ACHN (cell line): ENCODE measurements at regions not wholly inside any gene's neighbourhood (a gene's known extent, or its start where the extent isn't known, plus 50 kb on each side); places are given as distances from the start of the nearest gene placed in this dataset.

Experiments
- DNase-seq: peaks from one replicate; pipeline ENCODE4 v3.0.0-alpha.2; 2015
- in situ Hi-C: cut with HindIII; loops from 2 replicates; pipeline ENCODE4 v1.10.0; 2017; ENCODE audit warnings: low sequenced_read_pairs, low pct_ligation_motif_present, low pct_unique_long_range_greater_than_20kb

GRCh38 chr15:101590785-101591184 is 61.4 kb downstream of the TM2D3 start:
- no peak for DNase-seq
- in situ Hi-C loops, result no loop called here

- in situ Hi-C loops, result no loop called here
- DNase-seq, result no peak
Observed at GRCh38 chr15:101583284-101583683, 68.9 kb downstream of the TM2D3 start.

DNA sequence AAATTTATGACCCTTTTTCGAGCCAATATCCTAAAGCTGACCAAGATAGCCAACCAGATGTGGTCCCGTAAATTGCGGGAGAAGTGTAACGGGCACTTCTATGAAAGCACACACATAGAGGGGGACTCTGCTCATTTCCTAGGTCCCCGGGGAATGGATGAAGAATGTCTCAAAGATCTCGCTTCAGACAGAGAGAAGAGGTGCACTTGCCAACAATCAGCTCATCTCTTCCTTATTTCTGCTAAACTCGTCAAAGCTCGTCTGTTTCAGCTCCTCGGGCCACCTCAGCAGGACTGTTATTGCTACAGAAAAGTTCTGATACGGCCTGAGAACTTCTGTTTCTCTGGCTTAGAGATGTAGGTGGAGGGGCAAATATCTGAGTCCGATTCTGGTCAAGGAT is 71.8 kb downstream of the TM2D3 start:
- in situ Hi-C loops, result no loop called here
- DNase-seq, result no peak

GRCh38 chr15:101579631-101580163 is 72.5 kb downstream of the TM2D3 start:
- in situ Hi-C loops, result no loop called here
- DNase-seq, result peak; percentile 47

GRCh38 chr15:101578443-101578894 is 73.7 kb downstream of the TM2D3 start:
- DNase-seq, result no peak
- in situ Hi-C loops, result no loop called here

GRCh38 chr15:101573951-101574350 is 78.2 kb downstream of the TM2D3 start:
- DNase-seq, result no peak
- in situ Hi-C loops, result no loop called here

GRCh38 chr15:101570241-101570640 is 80.7 kb upstream of the PCSK6 start:
- in situ Hi-C loops, result no loop called here
- no peak for DNase-seq

DNA sequence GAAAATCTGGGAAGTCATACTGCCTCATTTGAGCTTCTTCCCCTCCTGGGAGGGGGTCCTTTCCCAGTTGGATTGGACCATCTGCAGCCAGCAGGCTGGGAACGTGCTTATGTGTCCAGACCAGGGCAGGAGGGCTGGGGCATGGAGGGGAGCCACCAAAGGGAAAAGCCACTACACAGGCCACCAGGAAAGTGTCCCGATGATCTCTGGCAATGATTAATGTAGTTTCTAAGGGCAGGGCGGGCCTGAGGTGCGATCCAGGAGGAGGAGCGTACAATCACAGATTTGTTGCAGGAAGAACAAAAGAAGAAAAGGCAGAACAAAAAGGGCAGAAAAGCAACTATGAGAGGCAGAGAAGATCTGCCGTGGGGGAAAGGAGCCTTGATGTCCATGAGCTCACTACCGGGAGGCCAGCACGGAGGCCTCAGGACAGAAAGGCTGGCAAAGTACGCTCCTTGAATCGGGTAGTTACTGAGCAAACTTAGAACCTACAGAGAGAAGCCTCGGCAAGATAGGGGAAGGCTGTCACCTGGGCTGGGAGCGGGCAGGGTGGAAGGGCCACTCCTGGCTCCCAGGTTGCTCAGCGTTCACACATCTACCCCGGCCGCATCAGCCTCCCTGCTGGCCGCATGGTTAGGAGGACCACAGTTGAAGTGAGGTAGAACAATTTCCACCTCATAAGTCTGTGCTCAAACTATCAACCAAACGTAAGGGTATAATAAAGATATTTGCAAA is 79.5 kb upstream of the PCSK6 start:
- DNase-seq, result no peak
- in situ Hi-C loops, result no loop called here

DNA sequence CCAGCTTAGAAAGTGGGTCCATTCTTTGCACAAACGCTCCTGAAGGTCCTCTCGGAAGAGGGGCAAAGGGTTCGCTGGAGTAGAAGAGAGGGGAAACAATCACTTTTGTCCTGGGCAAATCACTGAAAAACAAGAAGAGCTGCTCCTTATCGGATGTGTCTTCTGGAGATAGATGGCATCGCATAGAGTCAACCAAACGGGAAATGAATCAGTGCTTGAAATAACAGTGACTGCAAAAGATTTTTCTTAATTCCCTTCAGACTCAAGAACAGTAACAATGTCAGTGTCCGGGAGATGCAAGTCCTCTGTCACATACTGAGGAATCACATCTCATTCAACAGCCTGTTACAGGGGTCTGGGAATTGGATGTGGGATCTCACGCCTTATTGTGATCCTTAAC is 78.8 kb upstream of the PCSK6 start:
- DNase-seq, result no peak
- in situ Hi-C loops, result no loop called here

GRCh38 chr15:101566748-101567488 is 77.4 kb upstream of the PCSK6 start:
- no peak for DNase-seq
- in situ Hi-C loops, result no loop called here

GRCh38 chr15:101565377-101565776 is 75.9 kb upstream of the PCSK6 start:
- DNase-seq, result no peak
- in situ Hi-C loops, result no loop called here

DNA sequence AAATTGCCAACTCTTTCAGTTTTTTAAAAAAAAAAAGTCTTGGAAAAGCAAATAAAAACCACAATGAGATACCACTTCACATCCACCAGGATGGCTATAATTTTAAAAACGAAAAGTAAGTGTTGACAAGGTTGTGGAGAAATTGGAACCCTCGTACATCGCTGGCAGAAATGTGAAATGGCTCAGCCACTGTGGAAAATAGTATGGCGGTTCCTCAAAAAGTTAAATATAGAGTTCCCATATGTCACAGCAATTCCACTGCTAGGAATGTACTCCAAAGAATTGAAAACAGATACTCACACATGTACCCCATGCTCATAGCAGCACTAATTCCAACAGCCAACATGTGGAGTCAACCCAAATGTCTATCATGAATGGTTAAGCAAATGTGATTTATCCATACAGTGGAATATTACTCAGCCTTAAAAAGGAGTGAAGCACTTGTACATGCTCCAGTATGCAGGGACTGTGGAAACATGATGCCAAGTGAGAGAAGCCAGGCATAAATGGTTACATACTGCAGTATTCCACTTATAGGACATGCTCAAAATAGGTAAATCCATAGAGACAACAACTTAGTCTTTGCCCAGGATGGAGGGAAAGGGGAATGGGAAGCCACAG is 73.8 kb upstream of the PCSK6 start:
- in situ Hi-C loops, result no loop called here

GRCh38 chr15:101562428-101563059 is 73.0 kb upstream of the PCSK6 start:
- no peak for DNase-seq
- in situ Hi-C loops, result no loop called here

More for the DNA sequence above, 73.8 kb upstream of the PCSK6 start:
- no peak for DNase-seq

- no peak for DNase-seq
- in situ Hi-C loops, result no loop called here
Observed at GRCh38 chr15:101561584-101561906, 72.0 kb upstream of the PCSK6 start.

- DNase-seq, result no peak
- in situ Hi-C loops, result no loop called here
Observed at GRCh38 chr15:101560722-101561583, 71.4 kb upstream of the PCSK6 start.

DNA sequence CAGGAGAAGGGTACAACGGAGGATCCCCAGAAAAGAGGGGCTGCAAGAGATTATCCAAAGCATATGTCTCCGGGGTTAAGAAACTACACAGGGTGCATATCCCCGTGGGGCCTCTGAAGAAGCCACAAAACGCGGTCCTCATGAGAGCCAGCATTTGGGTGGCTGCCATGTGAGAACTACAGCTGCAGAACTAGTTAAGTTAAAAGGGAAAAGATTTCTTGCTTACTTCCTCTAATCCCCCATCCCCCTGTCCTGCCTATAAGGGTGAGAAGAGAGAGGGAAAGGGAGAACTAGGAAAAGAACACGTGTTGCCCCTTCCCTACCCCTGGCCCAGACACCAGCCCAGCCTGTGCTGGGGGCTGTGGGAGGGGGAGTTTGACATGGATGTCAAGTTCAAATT is 70.4 kb upstream of the PCSK6 start:
- no peak for DNase-seq
- in situ Hi-C loops, result no loop called here

- in situ Hi-C loops, result no loop called here
- no peak for DNase-seq
Observed at GRCh38 chr15:101558221-101558941, 68.9 kb upstream of the PCSK6 start.

DNA sequence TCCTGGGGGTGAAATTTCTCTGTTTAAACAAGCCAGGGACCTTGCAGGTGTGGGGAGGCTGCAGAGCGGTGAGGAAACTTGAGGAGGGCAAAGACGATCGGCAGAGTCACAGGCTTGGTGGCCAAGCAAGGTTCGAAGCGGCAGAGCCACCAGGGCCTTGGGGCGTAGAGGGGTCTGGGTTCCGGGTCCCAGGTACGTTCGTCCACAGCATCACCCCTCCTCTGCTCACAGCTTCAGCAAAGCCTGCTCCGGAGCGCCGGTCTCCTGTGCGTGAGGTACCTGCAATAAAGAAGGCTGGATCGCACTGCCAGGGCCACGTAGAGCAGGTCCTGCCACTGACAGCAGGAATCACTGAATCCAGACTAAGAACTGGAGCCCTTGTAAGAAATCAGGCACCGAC is 66.8 kb upstream of the PCSK6 start:
- in situ Hi-C loops, result no loop called here
- DNase-seq, result no peak
